ENCODE measurements at regions not wholly inside any gene's neighbourhood (a gene's known extent, or its start where the extent isn't known, plus 50 kb on each side); places are given as distances from the start of the nearest gene placed in this dataset.

GRCh38 chr3:25911525-25912295 is 121.8 kb downstream of the OXSM start:
- 2% methylated on average over 7 of the region's 7 CpGs for WGBS (ENCODE audit: insufficient coverage, low coverage, missing lambda C conversion rate)
- H2AFZ ChIP-seq (ENCODE audit: low read depth, low read length) = no peak overlapping the region
- H4K20me1 ChIP-seq (replicated peaks; ENCODE audit: control insufficient read depth, insufficient read depth, low read length) = no peaks in the 10 kb centered on the region
- ATAC-seq (no peak), FAIRE-seq (no peak), DNase-seq (ENCODE audit: extremely low read depth in 1 of 4, low spot score in 3 of 4) (no peak)
- H3K9ac ChIP-seq (ENCODE audit: insufficient read depth in 1 of 2, low read depth in 2 of 2, low read length in 2 of 2) = no peak overlapping the region
- TF ChIP-seq ZBTB26 (CRISPR knock-in tag; IDR thresholded peaks at IDR 0.05) (no peak), ZNF740 (CRISPR knock-in tag; IDR thresholded peaks at IDR 0.05) (no peak), ZNF740 (tag; IDR thresholded peaks at IDR 0.05) (no peak), CBX1 (IDR thresholded peaks at IDR 0.05; ENCODE audit: low read depth) (no peak), SMC3 (conservative IDR thresholded peaks at IDR 0.05; ENCODE audit: insufficient read depth, low read depth, low read length) (no peak), EHMT2 (IDR thresholded peaks at IDR 0.05) (no peak), SREBF1 (IDR thresholded peaks at IDR 0.05; ENCODE audit: borderline replicate concordance, low read depth, low read length) (no peak), TRIM24 (IDR thresholded peaks at IDR 0.05) (no peak), KLF6 (CRISPR knock-in tag; IDR thresholded peaks at IDR 0.05; ENCODE audit: borderline replicate concordance) (no peak), ETV6 (IDR thresholded peaks at IDR 0.05; ENCODE audit: borderline replicate concordance in 1 of 2, low read depth in 2 of 2, low read length in 1 of 2) (no peak), ETV6 (CRISPR knock-in tag; IDR thresholded peaks at IDR 0.05; ENCODE audit: borderline replicate concordance) (no peak), CHD4 (IDR thresholded peaks at IDR 0.05; ENCODE audit: insufficient read depth, insufficient replicate concordance, low read depth, low read length, poor library complexity, severe bottlenecking) (no peak), PTTG1 (tag; IDR thresholded peaks at IDR 0.05; ENCODE audit: low read depth) (no peak), KLF16 (IDR thresholded peaks at IDR 0.05) (no peak), MNT (conservative IDR thresholded peaks at IDR 0.05) (no peak)
- CTCF ChIA-PET (ENCODE audit: low intra/inter-chr PET ratio) = no interaction called here
- intact Hi-C loops (cut with micrococcal nuclease) = no loop called here
- POLR2A ChIA-PET = no interaction called here
- H3K4me3 ChIP-seq = no peak overlapping the region
- no peak overlapping the region for H3K4me2 ChIP-seq (ENCODE audit: insufficient read depth, low read length)
- no peaks in the 10 kb centered on the region for H3K36me3 ChIP-seq (ENCODE audit: control insufficient read depth, insufficient read depth, low read length)
- H3K9me3 ChIP-seq (replicated peaks; ENCODE audit: control insufficient read depth, insufficient read depth, low read depth, low read length) = no peaks in the 10 kb centered on the region
- H3K27me3 ChIP-seq (ENCODE audit: control insufficient read depth in 2 of 2, insufficient read depth in 2 of 2, low read length in 2 of 2) = no peaks in the 10 kb centered on the region
- no peaks in the 10 kb centered on the region for H3K79me2 ChIP-seq (ENCODE audit: control insufficient read depth, insufficient read depth, low read length)
- H3K27ac ChIP-seq (ENCODE audit: extremely low read depth, low read depth, low read length) = no peak overlapping the region
- in situ Hi-C loops (cut with MboI) = no loop called here
- H3K4me1 ChIP-seq (replicated peaks in 1 of 2; ENCODE audit: control insufficient read depth in 2 of 2, insufficient read depth in 2 of 2, low read length in 2 of 2) = no peaks in the 10 kb centered on the region
- no peaks in the 10 kb centered on the region for H3K9me1 ChIP-seq (ENCODE audit: control insufficient read depth, insufficient read depth, low read length)
- BruUV-seq (replicated peaks) = no TSS peak

Data from K562 (cell line).